GM19035 (cell line): ENCODE measurements at regions not wholly inside any gene's neighbourhood (a gene's known extent, or its start where the extent isn't known, plus 50 kb on each side); places are given as distances from the start of the nearest gene placed in this dataset.
"Not testable (repeated sequence)": the region's sequence is repeated elsewhere in the genome, so short reads cannot be mapped to it uniquely, and the experiment has no call there.

Experiments used
- ATAC-seq: cut with Tn5 transposase; IDR thresholded peaks from one replicate; pipeline ENCODE4 v1.9.1; 2021; ENCODE audit not compliant: unreplicated experiment

DNA sequence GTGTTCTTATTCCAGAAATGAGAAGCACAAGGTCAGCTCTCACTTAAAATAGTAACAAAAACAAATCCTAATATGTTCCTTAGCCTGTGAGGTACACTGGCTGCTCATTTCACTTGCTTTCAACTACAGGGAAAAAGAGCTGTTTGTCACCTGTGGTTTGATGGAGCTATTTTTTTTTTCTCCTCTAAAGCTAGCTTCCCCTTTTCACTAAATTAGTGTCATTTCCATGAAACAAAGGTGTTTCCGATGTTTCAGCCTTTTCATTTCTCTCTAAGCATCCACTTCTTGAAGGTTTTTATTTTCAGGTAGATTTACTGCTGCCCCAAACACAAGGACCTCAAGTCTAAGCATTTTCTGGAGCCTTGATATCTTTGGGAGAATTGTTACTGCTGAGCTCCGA, 148.6 kb downstream of the RBMX2 start:
- ATAC-seq, result no peak

DNA sequence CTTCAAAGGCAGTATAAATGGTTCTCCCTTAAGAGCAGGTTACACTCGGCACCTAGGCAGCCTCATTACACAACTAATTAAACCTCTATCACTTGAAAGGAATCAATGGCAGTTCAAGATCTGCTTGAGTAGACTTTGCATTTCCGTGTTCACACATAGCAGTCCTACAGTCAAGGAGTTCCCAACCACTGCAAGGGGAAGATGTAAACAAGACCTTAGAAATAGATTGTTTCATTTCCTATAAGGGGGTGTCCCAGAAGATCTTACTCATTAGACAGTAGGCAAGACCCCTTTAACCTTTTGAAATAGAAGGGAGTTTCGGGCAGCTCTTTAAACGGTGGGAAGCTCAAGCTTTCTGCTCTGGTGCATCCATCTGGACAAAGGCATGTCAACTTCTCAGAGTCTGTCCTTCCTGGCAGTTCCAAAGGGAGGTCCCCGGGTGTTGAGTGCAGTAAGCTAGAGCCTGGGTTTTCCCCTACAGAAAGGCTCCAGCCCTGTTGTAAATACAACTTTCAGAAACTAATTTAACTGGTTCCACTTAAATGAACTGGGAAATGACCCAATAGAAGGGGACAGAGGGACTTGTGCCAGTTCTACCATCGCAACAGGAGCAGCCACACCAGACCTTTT, 150.8 kb downstream of the RBMX2 start:
- peak; percentile 62 for ATAC-seq

DNA sequence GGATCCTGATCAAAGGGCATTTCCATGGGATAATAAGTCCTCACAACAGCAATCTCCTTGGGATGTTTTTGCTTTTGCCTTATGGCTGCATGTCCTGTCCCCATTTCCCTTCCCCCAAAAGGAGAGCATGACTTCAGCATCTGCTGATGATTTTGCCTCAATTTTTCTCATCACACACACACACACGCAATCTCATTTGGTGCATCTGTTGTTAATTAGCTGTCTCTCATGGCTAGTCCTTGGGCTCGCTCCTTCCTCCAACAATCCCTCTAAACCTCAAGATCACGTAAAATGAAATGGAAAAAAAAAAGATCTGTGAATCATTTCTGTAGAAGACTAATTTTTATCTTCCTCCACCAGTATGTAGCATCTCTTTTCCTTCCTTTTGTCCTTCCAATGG, 153.6 kb downstream of the RBMX2 start:
- no peak for ATAC-seq

DNA sequence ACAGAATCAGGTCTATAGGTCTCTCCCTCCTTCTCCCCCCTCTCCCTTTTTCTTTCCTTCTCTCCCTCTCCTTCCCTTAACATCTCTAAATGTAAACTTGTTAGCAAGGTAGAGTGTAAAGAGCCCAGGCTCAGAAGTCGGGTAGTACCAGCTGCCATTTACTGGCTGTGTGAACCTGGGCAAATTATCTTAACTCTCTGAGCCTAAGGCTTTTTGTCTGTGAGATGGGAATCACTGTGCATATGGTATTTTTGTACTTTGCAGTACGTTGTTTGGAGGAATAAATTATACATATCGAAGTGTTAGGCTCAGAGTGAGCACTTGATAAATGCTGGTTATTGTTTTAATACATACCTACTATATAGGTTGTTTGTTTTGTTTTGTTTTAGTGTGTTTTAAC, 154.0 kb downstream of the RBMX2 start:
- ATAC-seq, result no peak

DNA sequence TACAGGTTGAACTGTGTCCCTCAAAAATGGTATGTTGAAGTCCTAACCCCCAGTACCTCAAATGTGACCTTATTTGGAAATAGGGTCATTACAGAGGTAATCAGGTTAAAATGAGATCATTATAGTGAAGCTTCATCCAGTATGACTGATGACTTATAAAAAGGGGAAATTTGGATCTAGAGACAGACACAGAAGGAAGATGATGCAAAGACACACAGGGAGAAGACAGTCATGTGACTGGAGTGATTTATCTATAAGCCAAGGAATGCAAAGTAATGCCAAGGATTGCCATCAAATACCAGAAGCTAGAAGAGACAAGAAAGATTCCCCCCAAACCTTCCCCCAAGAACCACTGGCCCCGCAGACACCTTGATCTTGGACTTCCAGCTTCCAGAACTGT, 155.2 kb downstream of the RBMX2 start:
- ATAC-seq, result no peak

DNA sequence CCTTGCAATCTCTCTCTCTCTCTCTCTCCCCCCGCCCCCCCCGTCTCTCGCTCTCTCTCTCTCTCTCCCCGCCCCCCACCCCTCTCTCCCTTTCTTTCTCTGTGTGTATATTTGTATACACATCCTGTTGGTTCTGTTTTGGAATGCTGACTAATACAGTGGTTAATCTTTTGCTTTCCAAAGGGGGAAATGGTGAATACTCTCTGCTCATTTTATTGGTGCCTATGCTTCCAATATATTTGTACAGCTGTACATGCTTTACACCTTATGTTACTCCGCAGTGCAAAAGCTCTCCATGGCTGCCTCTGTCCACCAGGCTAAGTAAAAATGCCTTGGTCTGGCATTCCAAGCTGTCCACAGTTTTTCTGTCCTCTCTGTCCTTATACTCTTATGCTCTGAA, 158.8 kb downstream of the RBMX2 start:
- no peak for ATAC-seq

DNA sequence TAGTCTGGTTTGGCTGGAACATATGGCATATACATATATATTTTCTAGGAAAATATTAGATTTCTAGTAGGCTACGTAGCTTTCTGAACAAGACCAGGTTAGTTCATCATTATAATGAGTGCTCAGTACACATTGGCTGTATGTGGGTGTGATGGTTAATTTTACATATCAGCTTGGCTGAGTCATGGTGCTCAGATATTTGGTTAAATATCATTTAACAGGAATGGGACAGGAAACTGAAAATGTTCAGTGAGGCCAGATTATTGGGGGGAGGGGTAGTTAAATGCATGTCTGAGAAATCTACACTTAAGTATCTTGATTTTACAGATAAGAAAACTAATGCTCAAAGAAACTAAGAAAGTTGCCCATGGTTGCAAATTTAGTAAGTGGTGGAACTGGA, 160.1 kb downstream of the RBMX2 start:
- ATAC-seq, result no peak

DNA sequence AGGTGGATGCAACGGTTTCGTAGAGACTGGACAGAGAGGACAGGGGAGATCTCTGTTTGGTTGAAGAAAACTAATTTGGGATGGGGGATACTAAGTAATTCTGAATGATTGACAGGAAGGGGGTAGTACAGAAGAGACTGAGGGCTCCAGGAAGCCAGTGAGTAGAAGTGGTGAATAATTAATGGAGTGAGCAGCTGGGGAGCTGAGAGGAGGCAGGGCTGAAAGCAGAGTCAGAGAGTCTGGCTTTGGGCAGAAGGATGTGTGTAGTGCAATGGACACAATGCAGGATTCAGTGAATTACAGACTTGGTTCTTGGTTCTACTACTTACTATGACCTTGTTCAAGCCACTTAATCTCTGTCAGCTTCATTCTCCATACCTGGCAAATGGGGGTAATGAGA, 161.7 kb downstream of the RBMX2 start:
- no peak for ATAC-seq

DNA sequence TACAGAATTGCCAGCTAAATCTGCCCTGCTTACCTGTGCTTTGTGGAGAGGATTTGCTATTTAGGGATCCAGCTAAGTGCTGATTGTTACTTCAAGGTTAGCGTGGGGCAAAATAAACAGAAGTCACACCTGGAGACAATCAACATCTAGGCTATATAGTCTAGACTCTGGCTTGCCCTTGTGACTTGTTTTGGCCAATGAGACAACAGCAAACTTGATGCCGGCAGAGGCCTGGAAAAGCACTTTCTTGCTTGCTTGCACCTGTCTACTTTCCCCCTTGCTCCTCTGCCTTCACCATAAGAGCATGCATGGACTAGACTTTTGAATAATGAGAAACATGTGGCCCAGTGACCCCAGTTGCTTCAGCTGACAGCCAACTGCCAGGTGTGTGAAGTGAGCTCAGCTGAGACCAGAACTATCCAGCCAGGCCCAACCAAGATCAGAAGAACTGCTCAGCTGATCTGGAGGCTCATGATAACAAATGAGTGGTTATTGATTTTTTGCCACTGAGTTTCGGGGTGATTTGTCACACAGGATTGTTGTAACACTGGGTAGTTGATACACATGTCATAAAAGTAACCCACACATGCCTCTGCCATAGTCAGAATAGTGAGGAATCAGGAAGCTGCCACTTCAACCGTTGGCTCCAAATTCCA, 164.4 kb downstream of the RBMX2 start:
- no peak for ATAC-seq

DNA sequence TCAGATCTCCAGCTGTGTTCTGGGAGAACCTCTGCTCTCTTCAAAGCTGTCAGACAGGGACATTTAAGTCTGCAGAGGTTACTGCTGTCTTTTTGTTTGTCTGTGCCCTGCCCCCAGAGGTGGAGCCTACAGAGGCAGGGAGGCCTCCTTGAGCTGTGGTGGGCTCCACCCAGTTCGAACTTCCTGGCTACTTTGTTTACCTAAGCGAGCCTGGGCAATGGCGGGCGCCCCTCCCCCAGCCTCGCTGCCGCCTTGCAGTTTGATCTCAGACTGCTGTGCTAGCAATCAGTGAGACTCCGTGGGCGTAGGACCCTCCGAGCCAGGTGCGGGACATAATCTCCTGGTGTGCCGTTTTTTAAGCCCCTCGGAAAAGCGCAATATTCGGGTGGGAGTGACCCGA, 171.2 kb downstream of the RBMX2 start:
- not testable (repeated sequence) for ATAC-seq
